SK-N-SH (cell line): ENCODE measurements at regions not wholly inside any gene's neighbourhood (a gene's known extent, or its start where the extent isn't known, plus 50 kb on each side); places are given as distances from the start of the nearest gene placed in this dataset.

Experiments used
- CTCF ChIA-PET: fragments of 300-600, 350-600 bp; formaldehyde crosslinking; extraction: SDS; loops from one replicate; lab custom pipeline; 2021; lab: Yijun Ruan, JAX
- POLR2A ChIA-PET: fragments of 350-600 bp; sonication (Branson Sonifier 250); formaldehyde crosslinking; extraction: SDS; loops from one replicate; lab custom pipeline; 2020; ENCODE audit warnings: antibody characterized with exemption, inconsistent platforms; lab: Yijun Ruan, JAX
- DNase-seq: peaks from one replicate; pipeline ENCODE4 v3.0.0; 2012
- H2AFZ ChIP-seq: fragments of 200-600 bp; sonication (generic); 2 replicates; pipeline ENCODE4 v1.8.1; 2016; ENCODE audit warnings: antibody characterized with exemption, mild to moderate bottlenecking, low read depth
- H3F3A ChIP-seq: fragments of 200-600 bp; sonication (generic); replicated peaks from 2 replicates; pipeline ENCODE3; 2016; ENCODE audit warnings: antibody characterized with exemption, mild to moderate bottlenecking; ENCODE audit not compliant: insufficient read depth
- H3K27ac ChIP-seq, 2 experiments: fragments of 200-500 bp in 1 of 2; fragments of 200-600 bp in 1 of 2; sonication (Bioruptor generic) in 1 of 2; sonication (generic), shearing (Covaris generic) in 1 of 2; 2 replicates each; pipeline versions ENCODE4 v1.5.1 to v1.6.1; 2014 to 2016; ENCODE audit warnings: low read depth in 2 of 2, inconsistent platforms in 1 of 2, low read length in 1 of 2, mild to moderate bottlenecking in 1 of 2, mixed read lengths in 1 of 2
- H3K27me3 ChIP-seq: fragments of 200-600 bp; sonication (generic), shearing (Covaris generic); 2 replicates; pipeline ENCODE4 v1.6.1; 2016; ENCODE audit warnings: mixed run types; ENCODE audit not compliant: insufficient read depth
- H3K36me3 ChIP-seq, 2 experiments: fragments of 200-500 bp in 1 of 2; fragments of 200-600 bp in 1 of 2; sonication (Bioruptor generic) in 1 of 2; sonication (generic) in 1 of 2; replicated peaks in 1 of 2; 2 replicates each; pipeline versions ENCODE3 to v1.5.1; 2014 to 2016; ENCODE audit warnings: low read length in 1 of 2, mild to moderate bottlenecking in 1 of 2; ENCODE audit not compliant: insufficient read depth in 2 of 2, control insufficient read depth in 1 of 2
- H3K4me1 ChIP-seq, 2 experiments: fragments of 200-500 bp in 1 of 2; fragments of 200-600 bp in 1 of 2; sonication (Bioruptor generic) in 1 of 2; sonication (generic), shearing (Covaris generic) in 1 of 2; 2 replicates each; pipeline versions ENCODE4 v1.5.1 to v1.6.1; 2014 to 2016; ENCODE audit warnings: low read depth in 1 of 2, low read length in 1 of 2, mixed run types in 1 of 2; ENCODE audit not compliant: insufficient read depth in 2 of 2, control insufficient read depth in 1 of 2
- H3K4me2 ChIP-seq: fragments of 200-600 bp; sonication (generic), shearing (Covaris generic); 2 replicates; pipeline ENCODE4 v1.6.1; 2017; ENCODE audit warnings: mixed run types
- H3K4me3 ChIP-seq, 2 experiments: fragments of 200-500 bp in 1 of 2; fragments of 200-600 bp in 1 of 2; sonication (Bioruptor generic) in 1 of 2; sonication (generic), shearing (Covaris generic) in 1 of 2; 2 replicates each; pipeline versions ENCODE4 v1.5.1 to v1.8.1; 2014 to 2016; ENCODE audit warnings: low read depth in 2 of 2, inconsistent platforms in 1 of 2, low read length in 1 of 2, mild to moderate bottlenecking in 1 of 2, mixed read lengths in 1 of 2, moderate library complexity in 1 of 2
- H3K79me2 ChIP-seq: fragments of 200-600 bp; sonication (generic); 2 replicates; pipeline ENCODE4 v1.8.1; 2017; ENCODE audit warnings: mild to moderate bottlenecking; ENCODE audit not compliant: insufficient read depth
- H3K9ac ChIP-seq: fragments of 200-600 bp; sonication (generic); 2 replicates; pipeline ENCODE4 v1.6.1; 2017; ENCODE audit warnings: mixed run types
- H3K9me2 ChIP-seq: fragments of 200-600 bp; sonication (generic); 2 replicates; pipeline ENCODE4 v1.6.1; 2017; ENCODE audit warnings: mixed run types
- H3K9me3 ChIP-seq: fragments of 200-600 bp; sonication (generic); 2 replicates; pipeline ENCODE4 v1.6.1; 2017; ENCODE audit warnings: mixed run types, mild to moderate bottlenecking, moderate library complexity
- H4K20me1 ChIP-seq: fragments of 200-600 bp; sonication (generic); 2 replicates; pipeline ENCODE4 v1.6.1; 2017; ENCODE audit warnings: mild to moderate bottlenecking, mixed run types; ENCODE audit not compliant: insufficient read depth
- CHD2 ChIP-seq: fragments of 150-350 bp; IDR thresholded peaks from 2 replicates; pipeline ENCODE4 v1.6.1; 2018; ENCODE audit warnings: low read length; ENCODE audit not compliant: partially characterized antibody
- EP300 ChIP-seq, 2 experiments: IDR thresholded peaks; 2 replicates each; pipeline versions ENCODE4 v1.4.0 to v1.6.1; 2012; ENCODE audit warnings: borderline replicate concordance in 1 of 2, low read depth in 1 of 2, low read length in 1 of 2
- FOXJ3 ChIP-seq: sonication (generic); formaldehyde crosslinking; IDR thresholded peaks from 2 replicates; pipeline ENCODE4 v1.5.1; 2020; ENCODE audit warnings: mild to moderate bottlenecking, missing genetic modification reagents
- FOXM1 ChIP-seq: IDR thresholded peaks from 2 replicates; pipeline ENCODE4 v1.4.0; 2012; ENCODE audit warnings: low read depth, mild to moderate bottlenecking
- GABPA ChIP-seq: IDR thresholded peaks from 2 replicates; pipeline ENCODE4 v1.4.0; 2012; ENCODE audit warnings: low read depth, mild to moderate bottlenecking
- MXI1 ChIP-seq: IDR thresholded peaks from 2 replicates; pipeline ENCODE4 v1.6.1; 2012; ENCODE audit warnings: mild to moderate bottlenecking, low read depth, low read length, improper control_type of control experiment
- NFIC ChIP-seq: IDR thresholded peaks from 2 replicates; pipeline ENCODE4 v1.4.0; 2012; ENCODE audit warnings: borderline replicate concordance
- NRF1 ChIP-seq: IDR thresholded peaks from 2 replicates; pipeline ENCODE4 v1.6.1; 2012; ENCODE audit warnings: low read depth, mild to moderate bottlenecking, low read length
- POLR2AphosphoS5 ChIP-seq: IDR thresholded peaks from 2 replicates; pipeline ENCODE4 v1.6.1; 2012; ENCODE audit warnings: low read depth, low read length
- RCOR1 ChIP-seq: fragments of 150-350 bp; IDR thresholded peaks from 2 replicates; pipeline ENCODE4 v1.6.1; 2017; ENCODE audit warnings: antibody characterized with exemption, low read length
- SIN3A ChIP-seq: IDR thresholded peaks from 2 replicates; pipeline ENCODE4 v1.6.1; 2012; ENCODE audit warnings: low read depth, mild to moderate bottlenecking, low read length, moderate library complexity, borderline replicate concordance
- SMC3 ChIP-seq: IDR thresholded peaks from 2 replicates; pipeline ENCODE4 v1.6.1; 2012; ENCODE audit warnings: low read depth, low read length, improper control_type of control experiment
- TAF1 ChIP-seq: IDR thresholded peaks from 2 replicates; pipeline ENCODE4 v1.6.1; 2012; ENCODE audit warnings: low read depth, mild to moderate bottlenecking, low read length, moderate library complexity, borderline replicate concordance
- TCF12 ChIP-seq: IDR thresholded peaks from 2 replicates; pipeline ENCODE4 v1.4.0; 2012
- WGBS: methylation state at CpG from one replicate; pipeline ENCODE4 v1.1.6; 2017; ENCODE audit warnings: low lambda C conversion rate; 5-methylcytosine and 5-hydroxymethylcytosine counted together
- TF ChIP-seq, protein P1 (sequence below): IDR thresholded peaks from 2 replicates; pipeline ENCODE4 v1.6.1; 2012; ENCODE audit warnings: mild to moderate bottlenecking, low read depth, low read length, moderate library complexity
- TF ChIP-seq, protein P2 (sequence below): IDR thresholded peaks from 2 replicates; pipeline ENCODE4 v1.4.0; 2012; ENCODE audit warnings: low read depth, borderline replicate concordance
- TF ChIP-seq, protein P3 (sequence below): IDR thresholded peaks from 2 replicates; pipeline ENCODE4 v1.4.0; 2012; ENCODE audit warnings: low read depth

DNA sequence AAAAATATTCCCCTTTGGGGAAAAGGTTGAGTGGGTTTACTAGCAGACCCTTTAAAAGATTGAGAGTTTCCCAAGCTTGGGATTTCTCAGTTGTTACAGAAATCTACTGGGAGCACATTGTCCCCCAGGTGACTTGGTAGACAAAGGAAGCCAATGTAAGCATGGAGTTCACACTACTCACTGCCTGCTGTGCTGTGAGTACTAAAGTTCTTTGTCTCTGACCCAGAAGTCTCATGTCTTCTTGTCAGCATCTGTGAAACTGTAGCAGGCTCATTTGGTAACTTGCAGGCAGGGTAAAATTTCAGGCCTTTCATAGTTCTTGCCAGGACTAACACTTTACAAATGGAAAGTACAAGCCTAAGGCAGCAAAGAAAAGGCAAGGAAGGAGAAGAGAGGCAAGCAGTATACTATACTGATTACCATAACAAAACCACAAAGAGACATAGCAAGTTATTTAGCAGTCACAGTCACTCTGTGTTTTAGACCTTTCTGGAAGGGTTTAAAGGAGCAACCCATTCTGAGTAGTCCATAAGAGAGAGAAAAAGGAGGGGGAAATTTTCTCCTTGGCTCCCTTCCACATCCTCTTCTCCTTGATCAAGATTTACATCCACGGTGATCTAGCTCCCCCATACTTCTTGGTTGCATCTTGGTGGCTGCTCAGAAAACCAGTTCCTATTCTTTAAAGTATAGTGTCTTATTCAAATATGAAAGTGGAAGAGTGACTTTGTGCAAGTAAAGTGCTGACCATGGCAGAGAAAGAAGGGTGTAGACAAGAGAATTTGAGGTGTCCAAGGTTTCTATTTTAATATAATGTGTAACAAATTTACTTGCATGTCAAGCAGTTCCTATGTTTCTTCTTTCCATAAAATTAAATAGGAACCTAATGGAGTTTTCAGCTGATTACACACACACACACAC is 160.0 kb upstream of the PDE5A start:
- Histone ChIP-seq H3K27me3 (no peaks in the 10 kb centered on the region), H3K4me2 (no peak overlapping the region), H3K27ac (no peak overlapping the region), H3K9ac (no peak overlapping the region), H3F3A (no peaks in the 10 kb centered on the region), H3K9me2 (no peaks in the 10 kb centered on the region), H2AFZ (no peak overlapping the region), H4K20me1 (no peaks in the 10 kb centered on the region), H3K36me3 (no peaks in the 10 kb centered on the region), H3K4me1 (no peaks in the 10 kb centered on the region), H3K9me3 (no peaks in the 10 kb centered on the region; the same call in 1 of the 2 replicates), H3K79me2 (no peaks in the 10 kb centered on the region), H3K4me3 (no peak overlapping the region)
- ChIA-PET POLR2A (no interaction called here), CTCF (interaction anchor here (1.9 kb wide), 1 partner anchor 160 kb away, joined by 6 read pairs; the partner anchor contains the start of gene PDE5A)
- no peak for DNase-seq
- TF ChIP-seq FOXM1 (no peak), RCOR1 (no peak), CHD2 (no peak), FOXJ3 (CRISPR knock-in tag) (no peak), GABPA (no peak), NRF1 (no peak), SIN3A (no peak), TCF12 (no peak), EP300 (IDR thresholded peaks at IDR 0.05; ENCODE audit: borderline replicate concordance in 1 of 2, low read depth in 1 of 2, low read length in 1 of 2) (no peak), POLR2AphosphoS5 (no peak), NFIC (no peak), MXI1 (no peak), SMC3 (no peak), TAF1 (no peak)
- TF ChIP-seq, protein P1, sequence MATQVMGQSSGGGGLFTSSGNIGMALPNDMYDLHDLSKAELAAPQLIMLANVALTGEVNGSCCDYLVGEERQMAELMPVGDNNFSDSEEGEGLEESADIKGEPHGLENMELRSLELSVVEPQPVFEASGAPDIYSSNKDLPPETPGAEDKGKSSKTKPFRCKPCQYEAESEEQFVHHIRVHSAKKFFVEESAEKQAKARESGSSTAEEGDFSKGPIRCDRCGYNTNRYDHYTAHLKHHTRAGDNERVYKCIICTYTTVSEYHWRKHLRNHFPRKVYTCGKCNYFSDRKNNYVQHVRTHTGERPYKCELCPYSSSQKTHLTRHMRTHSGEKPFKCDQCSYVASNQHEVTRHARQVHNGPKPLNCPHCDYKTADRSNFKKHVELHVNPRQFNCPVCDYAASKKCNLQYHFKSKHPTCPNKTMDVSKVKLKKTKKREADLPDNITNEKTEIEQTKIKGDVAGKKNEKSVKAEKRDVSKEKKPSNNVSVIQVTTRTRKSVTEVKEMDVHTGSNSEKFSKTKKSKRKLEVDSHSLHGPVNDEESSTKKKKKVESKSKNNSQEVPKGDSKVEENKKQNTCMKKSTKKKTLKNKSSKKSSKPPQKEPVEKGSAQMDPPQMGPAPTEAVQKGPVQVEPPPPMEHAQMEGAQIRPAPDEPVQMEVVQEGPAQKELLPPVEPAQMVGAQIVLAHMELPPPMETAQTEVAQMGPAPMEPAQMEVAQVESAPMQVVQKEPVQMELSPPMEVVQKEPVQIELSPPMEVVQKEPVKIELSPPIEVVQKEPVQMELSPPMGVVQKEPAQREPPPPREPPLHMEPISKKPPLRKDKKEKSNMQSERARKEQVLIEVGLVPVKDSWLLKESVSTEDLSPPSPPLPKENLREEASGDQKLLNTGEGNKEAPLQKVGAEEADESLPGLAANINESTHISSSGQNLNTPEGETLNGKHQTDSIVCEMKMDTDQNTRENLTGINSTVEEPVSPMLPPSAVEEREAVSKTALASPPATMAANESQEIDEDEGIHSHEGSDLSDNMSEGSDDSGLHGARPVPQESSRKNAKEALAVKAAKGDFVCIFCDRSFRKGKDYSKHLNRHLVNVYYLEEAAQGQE, result no peak
- TF ChIP-seq, protein P2, sequence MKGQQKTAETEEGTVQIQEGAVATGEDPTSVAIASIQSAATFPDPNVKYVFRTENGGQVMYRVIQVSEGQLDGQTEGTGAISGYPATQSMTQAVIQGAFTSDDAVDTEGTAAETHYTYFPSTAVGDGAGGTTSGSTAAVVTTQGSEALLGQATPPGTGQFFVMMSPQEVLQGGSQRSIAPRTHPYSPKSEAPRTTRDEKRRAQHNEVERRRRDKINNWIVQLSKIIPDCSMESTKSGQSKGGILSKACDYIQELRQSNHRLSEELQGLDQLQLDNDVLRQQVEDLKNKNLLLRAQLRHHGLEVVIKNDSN, result no peak
- TF ChIP-seq, protein P3, sequence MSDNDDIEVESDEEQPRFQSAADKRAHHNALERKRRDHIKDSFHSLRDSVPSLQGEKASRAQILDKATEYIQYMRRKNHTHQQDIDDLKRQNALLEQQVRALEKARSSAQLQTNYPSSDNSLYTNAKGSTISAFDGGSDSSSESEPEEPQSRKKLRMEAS, result no peak
- WGBS, result 55% methylated on average over 1 of the region's 1 CpG
